GM23338 (cell line): ENCODE measurements at regions not wholly inside any gene's neighbourhood (a gene's known extent, or its start where the extent isn't known, plus 50 kb on each side); places are given as distances from the start of the nearest gene placed in this dataset.
A peak's percentile ranks its signal among the peaks of the same experiment; 100 is the strongest.
"Not testable (repeated sequence)": the region's sequence is repeated elsewhere in the genome, so short reads cannot be mapped to it uniquely, and the experiment has no call there.

Experiments
- ATAC-seq: fragments of 200-7000 bp; cut with Tn5 transposase; 3 replicates; pipeline ENCODE4 v1.9.1; 2020
- DNase-seq: peaks from one replicate; pipeline ENCODE4 v3.0.0-alpha.2; 2015; ENCODE audit warnings: low spot score
- H2AFZ ChIP-seq: fragments of 200-600 bp; sonication (generic); 2 replicates; pipeline ENCODE4 v1.8.0; 2016; ENCODE audit warnings: antibody characterized with exemption, mild to moderate bottlenecking, moderate library complexity
- H3F3A ChIP-seq: fragments of 200-600 bp; sonication (generic); replicated peaks from 2 replicates; pipeline ENCODE4 v1.8.0; 2017; ENCODE audit warnings: antibody characterized with exemption, mixed run types, low read depth
- H3K27ac ChIP-seq: fragments of 200-600 bp; sonication (generic); 2 replicates; pipeline ENCODE4 v1.6.1; 2016; ENCODE audit warnings: low read depth
- H3K27me3 ChIP-seq: fragments of 200-600 bp; sonication (generic); 2 replicates; pipeline ENCODE4 v1.8.0; 2016; ENCODE audit warnings: mild to moderate bottlenecking, mixed run types, moderate library complexity; ENCODE audit not compliant: insufficient read depth
- H3K36me3 ChIP-seq: fragments of 200-600 bp; sonication (generic); 2 replicates; pipeline ENCODE4 v1.8.0; 2016; ENCODE audit warnings: mild to moderate bottlenecking; ENCODE audit not compliant: insufficient read depth
- H3K4me1 ChIP-seq: fragments of 200-600 bp; sonication (generic); 2 replicates; pipeline ENCODE4 v1.8.0; 2016; ENCODE audit warnings: mild to moderate bottlenecking, moderate library complexity; ENCODE audit not compliant: insufficient read depth
- H3K4me2 ChIP-seq: fragments of 200-600 bp; sonication (generic); 2 replicates; pipeline ENCODE4 v1.7.1; 2017; ENCODE audit warnings: mixed run types
- H3K4me3 ChIP-seq: fragments of 200-600 bp; sonication (generic); 2 replicates; pipeline ENCODE4 v1.6.1; 2016; ENCODE audit warnings: mixed run types
- H3K79me2 ChIP-seq: fragments of 200-600 bp; sonication (generic); replicated peaks from 2 replicates; pipeline ENCODE4 v1.8.0; 2017; ENCODE audit warnings: mild to moderate bottlenecking; ENCODE audit not compliant: insufficient read depth
- H3K9me2 ChIP-seq: fragments of 200-600 bp; sonication (generic); 2 replicates; pipeline ENCODE4 v1.8.0; 2017; ENCODE audit not compliant: insufficient read depth
- H4K20me1 ChIP-seq: fragments of 200-600 bp; sonication (generic); replicated peaks from 2 replicates; pipeline ENCODE4 v1.8.0; 2017; ENCODE audit warnings: mild to moderate bottlenecking; ENCODE audit not compliant: insufficient read depth
- H3K27ac Mint-ChIP-seq: 2 replicates; pipeline ENCODE4 v1.8.0; 2020; ENCODE audit warnings: inconsistent platforms, mild to moderate bottlenecking, moderate library complexity, mixed read lengths
- H3K27me3 Mint-ChIP-seq: 3 replicates; pipeline ENCODE4 v1.8.0; 2022; ENCODE audit warnings: low read depth, mild to moderate bottlenecking, moderate library complexity, mixed read lengths, inconsistent platforms; ENCODE audit not compliant: insufficient read depth, poor library complexity
- H3K36me3 Mint-ChIP-seq: 3 replicates; pipeline ENCODE4 v1.8.0; 2021; ENCODE audit warnings: low read depth, mild to moderate bottlenecking, inconsistent platforms, moderate library complexity, mixed read lengths
- H3K4me1 Mint-ChIP-seq: 3 replicates; pipeline ENCODE4 v1.8.0; 2020; ENCODE audit warnings: mild to moderate bottlenecking, inconsistent platforms, mixed read lengths
- H3K4me3 Mint-ChIP-seq: 3 replicates; pipeline ENCODE4 v1.8.0; 2021; ENCODE audit warnings: moderate library complexity, mild to moderate bottlenecking, inconsistent platforms, mixed read lengths
- H3K9me3 Mint-ChIP-seq: 3 replicates; pipeline ENCODE4 v1.8.0; 2020; ENCODE audit warnings: moderate library complexity, mild to moderate bottlenecking, inconsistent platforms, mixed read lengths
- EZH2 ChIP-seq: fragments of 200-600 bp; sonication (generic); IDR thresholded peaks from one replicate; pipeline ENCODE4 v1.8.0; 2017; ENCODE audit warnings: antibody characterized with exemption, mild to moderate bottlenecking, low read depth; ENCODE audit not compliant: unreplicated experiment
- JUNB ChIP-seq: IDR thresholded peaks from one replicate; pipeline ENCODE4 v1.6.1; 2016; ENCODE audit warnings: antibody characterized with exemption; ENCODE audit not compliant: unreplicated experiment
- POLR2AphosphoS5 ChIP-seq: IDR thresholded peaks from 2 replicates; pipeline ENCODE4 v1.6.1; 2016; ENCODE audit warnings: antibody characterized with exemption, low read depth
- ZNF331 ChIP-seq: fragments of 250-450 bp; sonication (Bioruptor Pico); IDR thresholded peaks from 2 replicates; pipeline ENCODE4 v1.5.0; 2020; ENCODE audit warnings: low read depth, mild to moderate bottlenecking, moderate library complexity
- TF ChIP-seq, protein P1 (sequence below), 2 experiments: fragments of 200-600 bp in 1 of 2; sonication (generic) in 1 of 2; conservative IDR thresholded peaks; 2 replicates each; pipeline versions ENCODE4 v1.5.1 to v1.6.1; 2016 to 2017; ENCODE audit warnings: antibody characterized with exemption in 2 of 2, low read depth in 2 of 2, mild to moderate bottlenecking in 2 of 2, moderate library complexity in 1 of 2

DNA sequence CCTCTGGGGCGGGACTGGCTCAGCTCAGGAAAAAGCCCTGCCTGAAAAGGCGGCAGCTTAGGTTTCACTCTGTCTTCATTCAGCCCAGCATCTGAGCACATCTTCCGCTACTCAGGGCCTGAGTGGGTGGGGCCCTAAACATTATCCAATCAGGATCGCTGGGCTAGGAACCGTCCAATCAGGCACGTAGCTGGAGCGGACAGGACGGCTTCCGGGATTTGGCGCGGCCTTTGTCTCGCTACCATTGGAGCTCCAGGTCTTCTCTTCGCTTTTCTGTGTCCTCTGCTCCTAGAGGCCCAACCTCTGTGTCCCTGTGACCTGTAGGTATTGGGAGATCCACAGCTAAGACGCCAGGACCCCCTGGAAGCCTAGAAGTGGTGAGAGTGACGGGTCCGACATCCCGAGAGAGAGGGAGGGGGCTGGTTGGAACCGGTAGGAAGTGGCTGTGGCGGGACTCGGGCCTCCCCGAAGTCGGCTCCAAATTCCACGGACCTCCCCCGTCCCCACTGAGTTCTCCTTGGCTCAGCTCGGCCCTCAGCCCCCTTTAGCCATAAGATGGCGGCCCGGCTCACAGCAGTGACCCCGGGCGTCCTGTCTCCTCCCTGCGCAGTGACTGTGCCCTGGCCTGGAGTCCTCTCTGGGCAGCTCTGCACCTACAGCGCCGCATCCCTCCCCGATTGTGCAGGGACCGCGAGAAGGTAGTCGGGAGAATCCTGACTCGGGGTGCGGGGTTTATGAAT lies 99.1 kb downstream of the ZNF680 start:
- TF ChIP-seq ZNF331 (CRISPR knock-in tag) (no peak), JUNB (no peak)
- Mint-ChIP-seq H3K27me3 (no peaks in the 10 kb centered on the region), H3K36me3 (peaks cover 20% of the 10 kb centered on the region), H3K9me3 (peaks cover 86% of the 10 kb centered on the region), H3K4me3 (peak overlapping the region; percentile 56; the same call in 2 of the 3 replicates), H3K27ac (no peak overlapping the region), H3K4me1 (no peaks in the 10 kb centered on the region)
- H3K9me2 ChIP-seq, result no peaks in the 10 kb centered on the region
- no peaks in the 10 kb centered on the region for H3K27me3 ChIP-seq
- no peak overlapping the region for H3K4me2 ChIP-seq
- DNase-seq (no peak), ATAC-seq (peak; percentile 61)
- H3K79me2 ChIP-seq, result no peaks in the 10 kb centered on the region
- no peaks in the 10 kb centered on the region; the same call in 1 of the 2 replicates for H3K36me3 ChIP-seq
- no peak overlapping the region for H3K4me3 ChIP-seq
- no peaks in the 10 kb centered on the region for H3F3A ChIP-seq
- H2AFZ ChIP-seq, result no peak overlapping the region
- H4K20me1 ChIP-seq, result no peaks in the 10 kb centered on the region
- no peak overlapping the region for H3K27ac ChIP-seq
- H3K4me1 ChIP-seq, result no peaks in the 10 kb centered on the region

DNA sequence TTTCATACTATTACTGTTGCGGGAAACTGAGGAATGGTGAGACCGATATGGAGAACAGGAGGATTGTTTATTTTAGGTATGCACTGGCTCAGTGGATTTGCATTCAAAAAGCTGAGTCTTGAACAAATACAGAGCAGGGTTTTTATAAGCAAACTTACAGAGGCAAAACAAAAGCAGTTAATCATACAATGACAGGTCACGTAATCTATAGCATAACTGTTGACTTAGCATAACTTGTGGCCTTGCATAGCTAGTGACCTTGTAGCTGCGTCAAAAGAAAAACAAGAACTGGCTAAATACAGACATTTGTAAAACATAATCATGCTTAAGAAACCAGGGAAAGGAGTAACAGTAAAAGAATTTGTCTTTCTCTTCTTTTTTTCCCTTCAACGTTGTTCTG lies 103.0 kb downstream of the ZNF680 start:
- not testable (repeated sequence) for H3K4me1 Mint-ChIP-seq, H3K36me3 Mint-ChIP-seq, H3K27me3 ChIP-seq, H3K4me3 Mint-ChIP-seq, H2AFZ ChIP-seq, H3K27ac ChIP-seq, H3K4me1 ChIP-seq, H3F3A ChIP-seq, DNase-seq, H3K4me2 ChIP-seq, H3K27me3 Mint-ChIP-seq, ATAC-seq, H3K36me3 ChIP-seq, H3K4me3 ChIP-seq, H3K79me2 ChIP-seq, H3K9me2 ChIP-seq, H3K27ac Mint-ChIP-seq, H4K20me1 ChIP-seq
- peaks cover 89% of the 10 kb centered on the region for H3K9me3 Mint-ChIP-seq

DNA sequence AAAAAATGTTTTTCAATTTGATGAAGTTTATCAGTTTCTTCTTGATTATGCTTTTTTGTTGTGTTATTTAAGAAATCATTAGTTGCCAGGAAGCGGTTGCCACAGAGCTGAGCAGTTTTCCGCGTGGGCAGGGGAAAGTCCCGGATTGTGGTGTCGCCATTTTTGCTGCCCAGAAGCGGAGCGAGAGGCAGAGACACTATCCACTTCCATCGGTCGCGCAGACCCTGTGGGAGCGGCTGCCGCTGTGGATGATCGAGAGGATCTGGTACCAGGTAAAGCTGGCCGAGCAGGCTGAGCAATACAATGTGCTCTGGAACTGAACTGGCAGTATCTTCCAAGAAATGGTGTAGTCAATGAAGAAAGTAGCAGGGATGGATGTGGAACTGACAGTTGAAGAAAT lies 119.8 kb downstream of the ZNF736 start:
- TF ChIP-seq ZNF331 (CRISPR knock-in tag) (no peak), POLR2AphosphoS5 (no peak), EZH2 (no peak)
- TF ChIP-seq, protein P1, sequence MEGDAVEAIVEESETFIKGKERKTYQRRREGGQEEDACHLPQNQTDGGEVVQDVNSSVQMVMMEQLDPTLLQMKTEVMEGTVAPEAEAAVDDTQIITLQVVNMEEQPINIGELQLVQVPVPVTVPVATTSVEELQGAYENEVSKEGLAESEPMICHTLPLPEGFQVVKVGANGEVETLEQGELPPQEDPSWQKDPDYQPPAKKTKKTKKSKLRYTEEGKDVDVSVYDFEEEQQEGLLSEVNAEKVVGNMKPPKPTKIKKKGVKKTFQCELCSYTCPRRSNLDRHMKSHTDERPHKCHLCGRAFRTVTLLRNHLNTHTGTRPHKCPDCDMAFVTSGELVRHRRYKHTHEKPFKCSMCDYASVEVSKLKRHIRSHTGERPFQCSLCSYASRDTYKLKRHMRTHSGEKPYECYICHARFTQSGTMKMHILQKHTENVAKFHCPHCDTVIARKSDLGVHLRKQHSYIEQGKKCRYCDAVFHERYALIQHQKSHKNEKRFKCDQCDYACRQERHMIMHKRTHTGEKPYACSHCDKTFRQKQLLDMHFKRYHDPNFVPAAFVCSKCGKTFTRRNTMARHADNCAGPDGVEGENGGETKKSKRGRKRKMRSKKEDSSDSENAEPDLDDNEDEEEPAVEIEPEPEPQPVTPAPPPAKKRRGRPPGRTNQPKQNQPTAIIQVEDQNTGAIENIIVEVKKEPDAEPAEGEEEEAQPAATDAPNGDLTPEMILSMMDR (conservative IDR thresholded peaks at IDR 0.05; ENCODE audit: low read depth in 2 of 2), result no peak
- Mint-ChIP-seq H3K27ac (no peak overlapping the region), H3K27me3 (peaks cover 2% of the 10 kb centered on the region), H3K9me3 (peaks cover 78% of the 10 kb centered on the region), H3K4me1 (no peaks in the 10 kb centered on the region), H3K36me3 (peaks cover 8% of the 10 kb centered on the region; the same call in 2 of the 3 replicates), H3K4me3 (no peak overlapping the region)
- no peak for ATAC-seq
- no peak overlapping the region for H3K27ac ChIP-seq
- H3K36me3 ChIP-seq, result no peaks in the 10 kb centered on the region; the same call in 1 of the 2 replicates
- H3K4me3 ChIP-seq, result no peak overlapping the region
- no peak overlapping the region for H2AFZ ChIP-seq
- no peak for DNase-seq
- no peaks in the 10 kb centered on the region for H3K4me1 ChIP-seq
- no peaks in the 10 kb centered on the region for H4K20me1 ChIP-seq
- no peaks in the 10 kb centered on the region for H3K27me3 ChIP-seq
- no peaks in the 10 kb centered on the region for H3F3A ChIP-seq
- no peaks in the 10 kb centered on the region for H3K79me2 ChIP-seq
- H3K9me2 ChIP-seq, result no peaks in the 10 kb centered on the region
- H3K4me2 ChIP-seq, result no peak overlapping the region
